ENCODE measurements at regions not wholly inside any gene's neighbourhood (a gene's known extent, or its start where the extent isn't known, plus 50 kb on each side); places are given as distances from the start of the nearest gene placed in this dataset.

- no peak for DNase-seq (ENCODE audit: low read depth)
- TF ChIP-seq, protein P1, sequence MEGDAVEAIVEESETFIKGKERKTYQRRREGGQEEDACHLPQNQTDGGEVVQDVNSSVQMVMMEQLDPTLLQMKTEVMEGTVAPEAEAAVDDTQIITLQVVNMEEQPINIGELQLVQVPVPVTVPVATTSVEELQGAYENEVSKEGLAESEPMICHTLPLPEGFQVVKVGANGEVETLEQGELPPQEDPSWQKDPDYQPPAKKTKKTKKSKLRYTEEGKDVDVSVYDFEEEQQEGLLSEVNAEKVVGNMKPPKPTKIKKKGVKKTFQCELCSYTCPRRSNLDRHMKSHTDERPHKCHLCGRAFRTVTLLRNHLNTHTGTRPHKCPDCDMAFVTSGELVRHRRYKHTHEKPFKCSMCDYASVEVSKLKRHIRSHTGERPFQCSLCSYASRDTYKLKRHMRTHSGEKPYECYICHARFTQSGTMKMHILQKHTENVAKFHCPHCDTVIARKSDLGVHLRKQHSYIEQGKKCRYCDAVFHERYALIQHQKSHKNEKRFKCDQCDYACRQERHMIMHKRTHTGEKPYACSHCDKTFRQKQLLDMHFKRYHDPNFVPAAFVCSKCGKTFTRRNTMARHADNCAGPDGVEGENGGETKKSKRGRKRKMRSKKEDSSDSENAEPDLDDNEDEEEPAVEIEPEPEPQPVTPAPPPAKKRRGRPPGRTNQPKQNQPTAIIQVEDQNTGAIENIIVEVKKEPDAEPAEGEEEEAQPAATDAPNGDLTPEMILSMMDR (IDR thresholded peaks at IDR 0.05; ENCODE audit: control insufficient read depth, extremely low read depth, insufficient read depth) = no peak
- no peak overlapping the region for H3K4me3 ChIP-seq (ENCODE audit: low read depth, low read length)
Observed at GRCh38 chr15:87564681-87565080, 691.9 kb downstream of the NTRK3 start.

GRCh38 chr15:87563869-87564268 is 692.7 kb downstream of the NTRK3 start:
- no peak overlapping the region for H3K4me3 ChIP-seq (ENCODE audit: low read depth, low read length)
- no peak for DNase-seq (ENCODE audit: low read depth)
- TF ChIP-seq, protein P1 (IDR thresholded peaks at IDR 0.05; ENCODE audit: control insufficient read depth, extremely low read depth, insufficient read depth) = no peak

GRCh38 chr15:87562203-87562602 is 694.3 kb downstream of the NTRK3 start:
- TF ChIP-seq, protein P1 (IDR thresholded peaks at IDR 0.05; ENCODE audit: control insufficient read depth, extremely low read depth, insufficient read depth) = no peak
- no peak overlapping the region for H3K4me3 ChIP-seq (ENCODE audit: low read depth, low read length)
- DNase-seq (ENCODE audit: low read depth) = no peak

- DNase-seq (ENCODE audit: low read depth) = no peak
- TF ChIP-seq, protein P1 (IDR thresholded peaks at IDR 0.05; ENCODE audit: control insufficient read depth, extremely low read depth, insufficient read depth) = no peak
- H3K4me3 ChIP-seq (ENCODE audit: low read depth, low read length) = no peak overlapping the region
Observed at GRCh38 chr15:87561641-87562040, 694.9 kb downstream of the NTRK3 start.

- no peak overlapping the region for H3K4me3 ChIP-seq (ENCODE audit: low read depth, low read length)
- TF ChIP-seq, protein P1 (IDR thresholded peaks at IDR 0.05; ENCODE audit: control insufficient read depth, extremely low read depth, insufficient read depth) = no peak
- no peak for DNase-seq (ENCODE audit: low read depth)
Observed at GRCh38 chr15:87557881-87558280, 698.7 kb downstream of the NTRK3 start.

DNA sequence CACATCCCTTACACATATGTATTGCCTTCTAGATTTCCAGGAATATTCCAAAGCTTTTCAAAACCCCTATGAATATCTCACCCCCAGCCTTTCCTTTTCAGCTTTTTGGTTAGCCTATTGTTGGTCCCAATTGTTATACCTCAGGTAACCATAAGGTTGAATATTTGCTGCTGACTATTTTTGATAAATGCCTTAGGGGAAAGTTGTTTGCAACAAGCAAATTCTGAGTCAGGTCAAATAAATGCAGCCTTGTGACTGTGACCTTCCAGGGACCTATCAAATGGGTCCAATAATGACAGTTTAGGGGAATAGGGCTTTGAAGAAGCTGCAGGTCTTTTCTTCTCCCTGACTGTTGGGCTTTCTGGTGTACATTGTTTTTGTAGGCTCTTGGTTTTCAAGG is 699.7 kb downstream of the NTRK3 start:
- TF ChIP-seq, protein P1 (IDR thresholded peaks at IDR 0.05; ENCODE audit: control insufficient read depth, extremely low read depth, insufficient read depth) = no peak
- no peak for DNase-seq (ENCODE audit: low read depth)
- H3K4me3 ChIP-seq (ENCODE audit: low read depth, low read length) = no peak overlapping the region

- H3K4me3 ChIP-seq (ENCODE audit: low read depth, low read length) = no peak overlapping the region
- TF ChIP-seq, protein P1 (IDR thresholded peaks at IDR 0.05; ENCODE audit: control insufficient read depth, extremely low read depth, insufficient read depth) = no peak
- no peak for DNase-seq (ENCODE audit: low read depth)
Observed at GRCh38 chr15:87549860-87550259, 706.7 kb downstream of the NTRK3 start.
